ENCODE measurements at regions not wholly inside any gene's neighbourhood (a gene's known extent, or its start where the extent isn't known, plus 50 kb on each side); places are given as distances from the start of the nearest gene placed in this dataset.

- Histone ChIP-seq H3K27ac (ENCODE audit: low read length) (no peak overlapping the region), H3K27me3 (ENCODE audit: insufficient read depth, low read depth, low read length) (no peaks in the 10 kb centered on the region), H3K36me3 (ENCODE audit: insufficient read depth, low read length) (no peaks in the 10 kb centered on the region), H4K20me1 (ENCODE audit: insufficient read depth) (no peaks in the 10 kb centered on the region), H3F3A (ENCODE audit: insufficient read depth, low read length, poor library complexity, severe bottlenecking) (no peaks in the 10 kb centered on the region), H3K9ac (ENCODE audit: low read length) (no peak overlapping the region), H3K9me3 (ENCODE audit: low read length) (no peaks in the 10 kb centered on the region), H3K4me2 (ENCODE audit: low read length) (no peak overlapping the region), H3K9me2 (ENCODE audit: insufficient read depth, low read length) (no peaks in the 10 kb centered on the region), H3K79me2 (replicated peaks; ENCODE audit: insufficient read depth, low read length) (no peaks in the 10 kb centered on the region), H3K4me3 (ENCODE audit: low read length) (no peak overlapping the region), H2AFZ (ENCODE audit: low read depth, low read length) (no peak overlapping the region)
- no peak for TF ChIP-seq MXI1 (conservative IDR thresholded peaks at IDR 0.05; ENCODE audit: poor library complexity, severe bottlenecking)
- TF ChIP-seq SMC3 (conservative IDR thresholded peaks at IDR 0.05; ENCODE audit: poor library complexity), result no peak
- no peak for TF ChIP-seq EZH2 (IDR thresholded peaks at IDR 0.05; ENCODE audit: borderline replicate concordance, insufficient read depth, low read length, poor library complexity, severe bottlenecking)
- TF ChIP-seq CTCF (IDR thresholded peaks at IDR 0.05; ENCODE audit: poor library complexity, severe bottlenecking), result no peak
- no peak for TF ChIP-seq TAF1 (IDR thresholded peaks at IDR 0.05; ENCODE audit: low read depth)
- no peak for TF ChIP-seq POLR2AphosphoS5 (IDR thresholded peaks at IDR 0.05)
- TF ChIP-seq, protein P1, sequence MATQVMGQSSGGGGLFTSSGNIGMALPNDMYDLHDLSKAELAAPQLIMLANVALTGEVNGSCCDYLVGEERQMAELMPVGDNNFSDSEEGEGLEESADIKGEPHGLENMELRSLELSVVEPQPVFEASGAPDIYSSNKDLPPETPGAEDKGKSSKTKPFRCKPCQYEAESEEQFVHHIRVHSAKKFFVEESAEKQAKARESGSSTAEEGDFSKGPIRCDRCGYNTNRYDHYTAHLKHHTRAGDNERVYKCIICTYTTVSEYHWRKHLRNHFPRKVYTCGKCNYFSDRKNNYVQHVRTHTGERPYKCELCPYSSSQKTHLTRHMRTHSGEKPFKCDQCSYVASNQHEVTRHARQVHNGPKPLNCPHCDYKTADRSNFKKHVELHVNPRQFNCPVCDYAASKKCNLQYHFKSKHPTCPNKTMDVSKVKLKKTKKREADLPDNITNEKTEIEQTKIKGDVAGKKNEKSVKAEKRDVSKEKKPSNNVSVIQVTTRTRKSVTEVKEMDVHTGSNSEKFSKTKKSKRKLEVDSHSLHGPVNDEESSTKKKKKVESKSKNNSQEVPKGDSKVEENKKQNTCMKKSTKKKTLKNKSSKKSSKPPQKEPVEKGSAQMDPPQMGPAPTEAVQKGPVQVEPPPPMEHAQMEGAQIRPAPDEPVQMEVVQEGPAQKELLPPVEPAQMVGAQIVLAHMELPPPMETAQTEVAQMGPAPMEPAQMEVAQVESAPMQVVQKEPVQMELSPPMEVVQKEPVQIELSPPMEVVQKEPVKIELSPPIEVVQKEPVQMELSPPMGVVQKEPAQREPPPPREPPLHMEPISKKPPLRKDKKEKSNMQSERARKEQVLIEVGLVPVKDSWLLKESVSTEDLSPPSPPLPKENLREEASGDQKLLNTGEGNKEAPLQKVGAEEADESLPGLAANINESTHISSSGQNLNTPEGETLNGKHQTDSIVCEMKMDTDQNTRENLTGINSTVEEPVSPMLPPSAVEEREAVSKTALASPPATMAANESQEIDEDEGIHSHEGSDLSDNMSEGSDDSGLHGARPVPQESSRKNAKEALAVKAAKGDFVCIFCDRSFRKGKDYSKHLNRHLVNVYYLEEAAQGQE (IDR thresholded peaks at IDR 0.05; ENCODE audit: borderline replicate concordance), result no peak
- TF ChIP-seq EP300 (conservative IDR thresholded peaks at IDR 0.05; ENCODE audit: poor library complexity, severe bottlenecking), result no peak
- no peak for TF ChIP-seq RAD21 (conservative IDR thresholded peaks at IDR 0.05)
Observed at GRCh38 chr9:86469476-86470250, 115.5 kb upstream of the TUT7 start.

DNA sequence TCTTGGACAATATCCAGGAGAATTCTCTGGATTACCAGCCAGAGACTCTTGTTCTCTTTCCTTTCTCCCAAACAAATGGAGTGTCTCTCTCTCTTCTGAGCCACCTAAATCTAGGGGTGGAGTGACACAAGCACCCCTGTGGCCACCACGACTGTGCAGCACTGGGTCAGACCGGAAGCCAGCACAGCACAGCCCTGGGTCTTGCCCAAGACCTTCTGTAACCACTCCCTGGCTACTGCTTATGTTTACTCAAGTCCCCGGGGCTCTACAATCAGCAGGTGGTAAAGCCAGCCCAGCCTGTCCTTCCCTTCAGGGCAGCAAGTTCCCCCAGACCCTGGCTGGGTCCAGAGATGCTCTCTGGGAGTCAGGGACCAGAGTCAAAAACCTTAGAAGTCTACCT, 110.0 kb upstream of the TUT7 start:
- no peak overlapping the region for H2AFZ ChIP-seq (ENCODE audit: low read depth, low read length)
- no peaks in the 10 kb centered on the region for H3K27me3 ChIP-seq (ENCODE audit: insufficient read depth, low read depth, low read length)
- no peak overlapping the region for H3K27ac ChIP-seq (ENCODE audit: low read length)
- TF ChIP-seq TAF1 (IDR thresholded peaks at IDR 0.05; ENCODE audit: low read depth), result no peak
- TF ChIP-seq RAD21 (conservative IDR thresholded peaks at IDR 0.05), result no peak
- TF ChIP-seq, protein P1 (IDR thresholded peaks at IDR 0.05; ENCODE audit: borderline replicate concordance), result no peak
- no peak overlapping the region for H3K4me3 ChIP-seq (ENCODE audit: low read length)
- no peaks in the 10 kb centered on the region for H3K36me3 ChIP-seq (ENCODE audit: insufficient read depth, low read length)
- no peaks in the 10 kb centered on the region for H3K79me2 ChIP-seq (replicated peaks; ENCODE audit: insufficient read depth, low read length)
- H4K20me1 ChIP-seq (ENCODE audit: insufficient read depth), result no peaks in the 10 kb centered on the region
- no peaks in the 10 kb centered on the region for H3F3A ChIP-seq (ENCODE audit: insufficient read depth, low read length, poor library complexity, severe bottlenecking)
- H3K4me2 ChIP-seq (ENCODE audit: low read length), result no peak overlapping the region
- no peaks in the 10 kb centered on the region for H3K9me2 ChIP-seq (ENCODE audit: insufficient read depth, low read length)
- no peak overlapping the region for H3K9ac ChIP-seq (ENCODE audit: low read length)
- H3K9me3 ChIP-seq (ENCODE audit: low read length), result no peaks in the 10 kb centered on the region

Data from neural cell (in vitro differentiated cells).